KMS-11 (cell line): ENCODE measurements at regions not wholly inside any gene's neighbourhood (a gene's known extent, or its start where the extent isn't known, plus 50 kb on each side); places are given as distances from the start of the nearest gene placed in this dataset.

Experiments
- H2AFZ ChIP-seq: fragments of 200-600 bp; sonication (generic); 2 replicates; pipeline ENCODE4 v1.6.1; 2016; ENCODE audit warnings: antibody characterized with exemption, mixed run types, low read depth
- H3K27ac ChIP-seq: fragments of 200-600 bp; sonication (generic); 2 replicates; pipeline ENCODE4 v1.6.1; 2016; ENCODE audit warnings: mild to moderate bottlenecking, mixed run types
- H3K27me3 ChIP-seq: fragments of 200-600 bp; sonication (generic); 2 replicates; pipeline ENCODE4 v1.6.1; 2017; ENCODE audit warnings: mild to moderate bottlenecking, low read depth, mixed run types, moderate library complexity; ENCODE audit not compliant: insufficient read depth
- H3K36me3 ChIP-seq: fragments of 200-600 bp; sonication (generic); 2 replicates; pipeline ENCODE4 v1.6.1; 2017; ENCODE audit warnings: mild to moderate bottlenecking, mixed run types; ENCODE audit not compliant: insufficient read depth
- H3K4me1 ChIP-seq: fragments of 200-600 bp; sonication (generic); 2 replicates; pipeline ENCODE4 v1.6.1; 2016; ENCODE audit warnings: mild to moderate bottlenecking, low read depth, mixed run types; ENCODE audit not compliant: poor library complexity, severe bottlenecking
- H3K4me2 ChIP-seq: fragments of 200-600 bp; sonication (generic); 2 replicates; pipeline ENCODE4 v1.7.0; 2016; ENCODE audit warnings: mild to moderate bottlenecking, mixed run types
- H3K4me3 ChIP-seq: fragments of 200-600 bp; sonication (generic); IDR thresholded peaks from 2 replicates; pipeline ENCODE4 v1.6.1; 2017; ENCODE audit warnings: low read depth, low read length, mixed read lengths; ENCODE audit not compliant: insufficient read depth
- H3K79me2 ChIP-seq: fragments of 200-600 bp; sonication (generic); 2 replicates; pipeline ENCODE4 v1.6.1; 2016; ENCODE audit warnings: low read depth, mixed run types; ENCODE audit not compliant: insufficient read depth
- H3K9ac ChIP-seq: fragments of 200-600 bp; sonication (generic); 2 replicates; pipeline ENCODE4 v1.6.1; 2016; ENCODE audit warnings: mild to moderate bottlenecking, mixed run types
- H4K20me1 ChIP-seq: fragments of 200-600 bp; sonication (generic); 2 replicates; pipeline ENCODE4 v1.6.1; 2016; ENCODE audit warnings: mild to moderate bottlenecking, mixed run types; ENCODE audit not compliant: insufficient read depth
- TF ChIP-seq, protein P1 (sequence below): fragments of 200-600 bp; sonication (generic); conservative IDR thresholded peaks from 2 replicates; pipeline ENCODE4 v1.6.1; 2017; ENCODE audit warnings: low read depth, mild to moderate bottlenecking, antibody characterized with exemption, low read length, moderate library complexity, mixed read lengths

DNA sequence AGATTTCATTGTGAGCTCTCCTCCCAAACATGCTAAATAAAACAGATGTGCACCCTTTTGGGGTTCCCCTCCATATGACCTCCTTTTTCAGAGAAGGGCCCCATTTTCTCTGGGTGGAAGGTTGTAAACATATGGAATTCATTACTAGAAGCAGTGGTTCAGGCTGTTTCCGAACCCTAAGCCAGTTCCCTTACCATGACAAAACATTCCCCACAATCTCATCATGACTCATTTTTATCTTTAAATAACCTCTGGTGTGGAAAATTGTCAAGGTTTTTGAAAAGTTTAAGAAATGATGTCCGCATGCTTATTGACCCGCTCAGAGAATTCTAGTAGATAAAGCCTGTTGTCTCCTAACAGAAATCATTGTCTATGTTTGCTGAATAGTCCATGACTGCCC is 127.3 kb upstream of the PIK3R1 start:
- TF ChIP-seq, protein P1, sequence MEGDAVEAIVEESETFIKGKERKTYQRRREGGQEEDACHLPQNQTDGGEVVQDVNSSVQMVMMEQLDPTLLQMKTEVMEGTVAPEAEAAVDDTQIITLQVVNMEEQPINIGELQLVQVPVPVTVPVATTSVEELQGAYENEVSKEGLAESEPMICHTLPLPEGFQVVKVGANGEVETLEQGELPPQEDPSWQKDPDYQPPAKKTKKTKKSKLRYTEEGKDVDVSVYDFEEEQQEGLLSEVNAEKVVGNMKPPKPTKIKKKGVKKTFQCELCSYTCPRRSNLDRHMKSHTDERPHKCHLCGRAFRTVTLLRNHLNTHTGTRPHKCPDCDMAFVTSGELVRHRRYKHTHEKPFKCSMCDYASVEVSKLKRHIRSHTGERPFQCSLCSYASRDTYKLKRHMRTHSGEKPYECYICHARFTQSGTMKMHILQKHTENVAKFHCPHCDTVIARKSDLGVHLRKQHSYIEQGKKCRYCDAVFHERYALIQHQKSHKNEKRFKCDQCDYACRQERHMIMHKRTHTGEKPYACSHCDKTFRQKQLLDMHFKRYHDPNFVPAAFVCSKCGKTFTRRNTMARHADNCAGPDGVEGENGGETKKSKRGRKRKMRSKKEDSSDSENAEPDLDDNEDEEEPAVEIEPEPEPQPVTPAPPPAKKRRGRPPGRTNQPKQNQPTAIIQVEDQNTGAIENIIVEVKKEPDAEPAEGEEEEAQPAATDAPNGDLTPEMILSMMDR: no peak
- no peaks in the 10 kb centered on the region for H3K27me3 ChIP-seq
- no peak overlapping the region for H3K27ac ChIP-seq

DNA sequence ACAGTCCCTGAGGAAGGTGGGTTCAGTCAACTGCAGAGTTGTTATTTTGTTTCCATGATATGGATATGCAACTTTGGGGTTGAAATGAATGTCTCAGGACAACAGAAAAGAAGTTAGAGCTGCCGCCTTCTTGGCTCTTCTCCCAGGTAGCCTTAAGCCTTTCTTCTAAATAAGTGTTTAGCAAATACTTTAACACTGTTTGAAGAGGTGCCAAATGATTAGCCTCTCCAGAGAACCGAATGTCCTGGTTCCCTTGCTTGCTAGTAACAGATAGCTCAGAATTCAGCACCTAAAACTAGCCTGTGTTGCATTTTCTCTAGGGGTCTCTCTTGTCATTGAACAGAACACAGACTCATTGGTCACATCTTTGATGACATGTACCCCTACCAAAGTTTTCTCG is 127.7 kb upstream of the PIK3R1 start:
- no peaks in the 10 kb centered on the region for H4K20me1 ChIP-seq
- H3K4me1 ChIP-seq: no peaks in the 10 kb centered on the region
- no peak overlapping the region for H3K4me2 ChIP-seq
- TF ChIP-seq, protein P1: no peak
- no peaks in the 10 kb centered on the region for H3K36me3 ChIP-seq
- no peaks in the 10 kb centered on the region for H3K27me3 ChIP-seq
- no peak overlapping the region for H2AFZ ChIP-seq
- H3K27ac ChIP-seq: no peak overlapping the region
- H3K79me2 ChIP-seq: no peaks in the 10 kb centered on the region
- no peak overlapping the region for H3K9ac ChIP-seq
- no peak overlapping the region for H3K4me3 ChIP-seq

More for the DNA sequence above, 127.3 kb upstream of the PIK3R1 start:
- Histone ChIP-seq H3K36me3 (no peaks in the 10 kb centered on the region), H3K4me3 (no peak overlapping the region), H3K79me2 (no peaks in the 10 kb centered on the region), H3K9ac (no peak overlapping the region), H2AFZ (no peak overlapping the region), H3K4me1 (no peaks in the 10 kb centered on the region), H3K4me2 (no peak overlapping the region), H4K20me1 (no peaks in the 10 kb centered on the region)

DNA sequence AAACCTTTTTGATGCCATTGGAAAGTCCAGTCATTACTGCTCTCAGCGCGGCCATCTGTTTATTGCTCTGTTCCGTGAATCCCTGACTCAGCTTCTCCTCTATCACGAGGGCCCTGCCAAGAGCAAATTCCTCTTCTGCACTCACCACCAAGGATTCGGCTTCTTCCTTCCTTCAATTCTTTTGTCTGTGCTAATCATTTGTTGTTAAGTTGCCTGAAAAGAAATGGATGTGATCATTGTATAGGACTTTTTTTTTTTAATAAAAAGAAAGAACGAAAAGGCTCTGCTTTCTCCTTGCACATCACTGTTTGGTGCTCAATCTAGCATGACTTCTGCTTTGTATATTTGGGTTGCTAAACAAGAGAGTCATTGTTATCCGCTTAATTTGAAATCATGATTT is 128.7 kb upstream of the PIK3R1 start:
- no peaks in the 10 kb centered on the region for H3K4me1 ChIP-seq
- H3K4me2 ChIP-seq: no peak overlapping the region
- H4K20me1 ChIP-seq: no peaks in the 10 kb centered on the region
- no peak overlapping the region for H3K4me3 ChIP-seq
- no peak overlapping the region for H3K9ac ChIP-seq
- H3K36me3 ChIP-seq: no peaks in the 10 kb centered on the region
- TF ChIP-seq, protein P1: no peak
- H3K27ac ChIP-seq: no peak overlapping the region
- no peak overlapping the region for H2AFZ ChIP-seq
- no peaks in the 10 kb centered on the region for H3K27me3 ChIP-seq
- no peaks in the 10 kb centered on the region for H3K79me2 ChIP-seq

DNA sequence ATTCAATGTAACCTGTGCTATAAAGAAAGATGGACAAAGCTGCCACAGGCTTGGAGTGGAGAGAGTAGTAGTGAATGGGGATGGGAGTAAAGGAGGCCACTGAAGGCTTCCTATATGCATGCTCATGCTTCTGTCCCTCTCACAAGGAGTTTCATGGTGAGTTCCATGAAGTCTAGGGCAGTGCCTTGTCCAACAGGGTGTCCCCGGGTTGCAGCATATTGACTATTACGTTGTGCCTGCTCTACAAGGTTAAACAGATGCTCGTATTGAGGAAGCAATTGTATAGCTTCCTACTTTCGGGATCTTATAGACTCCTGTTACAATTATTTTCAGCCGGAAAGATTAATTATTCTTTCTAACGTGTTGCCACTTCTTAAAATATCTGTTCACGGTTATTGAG is 129.1 kb upstream of the PIK3R1 start:
- no peak overlapping the region for H3K4me3 ChIP-seq
- no peak overlapping the region for H3K4me2 ChIP-seq
- no peak overlapping the region for H3K27ac ChIP-seq
- H3K4me1 ChIP-seq: no peaks in the 10 kb centered on the region
- no peaks in the 10 kb centered on the region for H3K27me3 ChIP-seq
- no peaks in the 10 kb centered on the region for H3K36me3 ChIP-seq
- no peaks in the 10 kb centered on the region for H3K79me2 ChIP-seq
- no peaks in the 10 kb centered on the region for H4K20me1 ChIP-seq
- H2AFZ ChIP-seq: no peak overlapping the region
- TF ChIP-seq, protein P1: no peak
- no peak overlapping the region for H3K9ac ChIP-seq
